SK-N-DZ (cell line): ENCODE measurements at regions not wholly inside any gene's neighbourhood (a gene's known extent, or its start where the extent isn't known, plus 50 kb on each side); places are given as distances from the start of the nearest gene placed in this dataset.
"Not testable (repeated sequence)": the region's sequence is repeated elsewhere in the genome, so short reads cannot be mapped to it uniquely, and the experiment has no call there.

Experiments
- DNase-seq: peaks from one replicate; pipeline ENCODE4 v3.0.0-alpha.2; 2015; ENCODE audit warnings: low spot score
- small RNA-seq, 2 experiments: library from RNA; depleted of rRNA; stranded (forward); fragments of <200 nt; gene quantifications; one replicate each; pipeline ENCODE3, GENCODE V24; 2014

- not testable (repeated sequence) for DNase-seq
Observed at GRCh38 chrY:11156100-11156499, 1544.9 kb upstream of the USP9Y start.

GRCh38 chrY:11156846-11157245, 1544.2 kb upstream of the USP9Y start:
- DNase-seq: not testable (repeated sequence)

GRCh38 chrY:11177033-11177432, 1524.0 kb upstream of the USP9Y start:
- not testable (repeated sequence) for DNase-seq

- DNase-seq: not testable (repeated sequence)
Observed at GRCh38 chrY:11201133-11201532, 1499.9 kb upstream of the USP9Y start.

GRCh38 chrY:11214851-11215250, 1486.2 kb upstream of the USP9Y start:
- peak; percentile 0 for DNase-seq

Small RNAs in the stretch of these regions (small RNA-seq; reads per million reads assigned to genes)
- gene AC134878.1 (0 reads per million in 2 experiments), gene AC140113.1 (0 reads per million in 2 experiments), gene AC140113.2 (0 reads per million in 2 experiments), gene AC140113.3 (0 reads per million in 2 experiments), gene AC140113.4 (0 reads per million in 2 experiments), gene ANKRD20A6P (0 reads per million in 2 experiments)
